Hepatocyte (in vitro differentiated cells): ENCODE measurements at regions not wholly inside any gene's neighbourhood (a gene's known extent, or its start where the extent isn't known, plus 50 kb on each side); places are given as distances from the start of the nearest gene placed in this dataset.
A peak's percentile ranks its signal among the peaks of the same experiment; 100 is the strongest.

ENCODE experiments used
- DNase-seq: peaks from one replicate; pipeline ENCODE4 v3.0.0-alpha.2; 2016; ENCODE audit warnings: low spot score
- H2AFZ ChIP-seq: fragments of 200-600 bp; sonication (generic); 2 replicates; pipeline ENCODE4 v1.6.0; 2016; ENCODE audit warnings: antibody characterized with exemption, mild to moderate bottlenecking
- H3K27ac ChIP-seq: fragments of 200-600 bp; sonication (generic); 2 replicates; pipeline ENCODE4 v1.5.1; 2016; ENCODE audit warnings: mild to moderate bottlenecking
- H3K27me3 ChIP-seq: fragments of 200-600 bp; sonication (generic); 2 replicates; pipeline ENCODE4 v1.6.1; 2016
- H3K36me3 ChIP-seq: fragments of 200-600 bp; sonication (generic); replicated peaks from 2 replicates; pipeline ENCODE4 v1.5.1; 2016; ENCODE audit warnings: low read depth; ENCODE audit not compliant: insufficient read depth
- H3K4me1 ChIP-seq: fragments of 200-600 bp; sonication (generic); 2 replicates; pipeline ENCODE4 v1.5.1; 2016; ENCODE audit warnings: mild to moderate bottlenecking, moderate library complexity; ENCODE audit not compliant: insufficient read depth
- H3K4me2 ChIP-seq: fragments of 200-600 bp; sonication (generic); 2 replicates; pipeline ENCODE4 v1.6.0; 2016
- H3K4me3 ChIP-seq: fragments of 200-600 bp; sonication (generic); 2 replicates; pipeline ENCODE4 v1.5.1; 2016; ENCODE audit warnings: mild to moderate bottlenecking
- H3K79me2 ChIP-seq: fragments of 200-600 bp; sonication (generic); 2 replicates; pipeline ENCODE4 v1.6.0; 2017; ENCODE audit warnings: mild to moderate bottlenecking
- H3K9me2 ChIP-seq: fragments of 200-600 bp; sonication (generic); replicated peaks from 2 replicates; pipeline ENCODE4 v1.6.0; 2017; ENCODE audit warnings: mild to moderate bottlenecking; ENCODE audit not compliant: insufficient read depth
- H3K9me3 ChIP-seq: fragments of 200-600 bp; sonication (generic); 2 replicates; pipeline ENCODE4 v1.5.1; 2016; ENCODE audit warnings: low read depth, mild to moderate bottlenecking
- H4K20me1 ChIP-seq: fragments of 200-600 bp; sonication (generic); 2 replicates; pipeline ENCODE4 v1.6.0; 2016; ENCODE audit warnings: mild to moderate bottlenecking; ENCODE audit not compliant: insufficient read depth, poor library complexity, severe bottlenecking
- CTCF ChIP-seq: fragments of 200-600 bp; sonication (generic); IDR thresholded peaks from 2 replicates; pipeline ENCODE4 v1.5.1; 2016; ENCODE audit warnings: antibody characterized with exemption, mild to moderate bottlenecking; ENCODE audit not compliant: poor library complexity
- EZH2 ChIP-seq: fragments of 200-600 bp; sonication (generic); IDR thresholded peaks from 2 replicates; pipeline ENCODE4 v1.6.1; 2016; ENCODE audit warnings: antibody characterized with exemption, mild to moderate bottlenecking, borderline replicate concordance
- EZH2phosphoT487 ChIP-seq: fragments of 200-600 bp; sonication (generic); IDR thresholded peaks from one replicate; pipeline ENCODE4 v1.6.1; 2018; ENCODE audit warnings: antibody characterized with exemption, mild to moderate bottlenecking, low read depth, moderate library complexity; ENCODE audit not compliant: unreplicated experiment, severe bottlenecking
- WGBS: methylation state at CpG from one replicate; pipeline ENCODE4 v1.1.6; 2016; ENCODE audit warnings: low lambda C conversion rate; ENCODE audit errors: missing lambda C conversion rate; 5-methylcytosine and 5-hydroxymethylcytosine counted together

- no peaks in the 10 kb centered on the region for H3K27me3 ChIP-seq
- H2AFZ ChIP-seq, result no peak overlapping the region
- no peaks in the 10 kb centered on the region for H3K9me3 ChIP-seq
- no peak overlapping the region for H3K4me2 ChIP-seq
- no peaks in the 10 kb centered on the region for H3K79me2 ChIP-seq
- H3K36me3 ChIP-seq, result no peaks in the 10 kb centered on the region
- peaks cover 8% of the 10 kb centered on the region for H3K4me1 ChIP-seq
- H3K4me3 ChIP-seq, result no peak overlapping the region
- no peak for DNase-seq
- H3K9me2 ChIP-seq, result no peaks in the 10 kb centered on the region
- no peak overlapping the region for H3K27ac ChIP-seq
- no peaks in the 10 kb centered on the region for H4K20me1 ChIP-seq
- WGBS, result 83% methylated on average over 1 of the region's 1 CpG
- TF ChIP-seq EZH2, result no peak
- TF ChIP-seq CTCF, result no peak
- TF ChIP-seq EZH2phosphoT487, result no peak
Measured at GRCh38 chr4:81571105-81571504, 99.4 kb upstream of the RASGEF1B start.

- Histone ChIP-seq H2AFZ (no peak overlapping the region), H3K4me3 (no peak overlapping the region), H3K9me3 (no peaks in the 10 kb centered on the region), H3K27me3 (no peaks in the 10 kb centered on the region), H4K20me1 (no peaks in the 10 kb centered on the region), H3K4me2 (peak overlapping the region; percentile 59), H3K9me2 (no peaks in the 10 kb centered on the region), H3K36me3 (no peaks in the 10 kb centered on the region), H3K79me2 (no peaks in the 10 kb centered on the region), H3K4me1 (peaks cover 3% of the 10 kb centered on the region), H3K27ac (peak overlapping the region; percentile 14)
- WGBS, result 59% methylated on average over 5 of the region's 5 CpGs
- no peak for TF ChIP-seq EZH2
- TF ChIP-seq CTCF, result no peak
- TF ChIP-seq EZH2phosphoT487, result no peak
- no peak for DNase-seq
Measured at GRCh38 chr4:81566161-81566591, 94.5 kb upstream of the RASGEF1B start.

GRCh38 chr4:81565142-81565870 is 93.6 kb upstream of the RASGEF1B start:
- peak overlapping the region; percentile 59 for H3K4me2 ChIP-seq
- no peaks in the 10 kb centered on the region for H3K79me2 ChIP-seq
- no peak overlapping the region for H2AFZ ChIP-seq
- H3K27me3 ChIP-seq, result no peaks in the 10 kb centered on the region
- peak overlapping the region; percentile 14 for H3K27ac ChIP-seq
- no peaks in the 10 kb centered on the region for H3K36me3 ChIP-seq
- H3K9me3 ChIP-seq, result no peaks in the 10 kb centered on the region
- 29% methylated on average over 6 of the region's 6 CpGs for WGBS
- DNase-seq, result peak; percentile 44
- peaks cover 3% of the 10 kb centered on the region for H3K4me1 ChIP-seq
- H3K9me2 ChIP-seq, result no peaks in the 10 kb centered on the region
- TF ChIP-seq EZH2 (no peak), CTCF (no peak), EZH2phosphoT487 (no peak)
- no peaks in the 10 kb centered on the region for H4K20me1 ChIP-seq
- no peak overlapping the region for H3K4me3 ChIP-seq
